Neural cell (in vitro differentiated cells): ENCODE measurements at regions not wholly inside any gene's neighbourhood (a gene's known extent, or its start where the extent isn't known, plus 50 kb on each side); places are given as distances from the start of the nearest gene placed in this dataset.

Experiments used
- CTCF ChIP-seq: fragments of 450-650 bp; IDR thresholded peaks from 2 replicates; pipeline ENCODE4 v1.5.1; 2014; ENCODE audit warnings: antibody characterized with exemption, mild to moderate bottlenecking, moderate library complexity; ENCODE audit not compliant: poor library complexity, severe bottlenecking
- EP300 ChIP-seq: fragments of 450-650 bp; conservative IDR thresholded peaks from 2 replicates; pipeline ENCODE4 v1.6.1; 2014; ENCODE audit warnings: antibody characterized with exemption, mild to moderate bottlenecking, moderate library complexity; ENCODE audit not compliant: poor library complexity, severe bottlenecking
- EZH2 ChIP-seq: fragments of 200-600, 300-800 bp; shearing (Covaris generic), sonication (generic); IDR thresholded peaks from 2 replicates; pipeline ENCODE4 v1.6.1; 2014; ENCODE audit warnings: antibody characterized with exemption, low read length, borderline replicate concordance, mild to moderate bottlenecking; ENCODE audit not compliant: insufficient read depth, poor library complexity, severe bottlenecking
- TAF1 ChIP-seq: IDR thresholded peaks from 2 replicates; pipeline ENCODE4 v1.6.1; 2012; ENCODE audit warnings: low read depth

- no peak for TF ChIP-seq EZH2
- no peak for TF ChIP-seq EP300
- no peak for TF ChIP-seq CTCF
- no peak for TF ChIP-seq TAF1
Observed at GRCh38 chr1:57719274-57719673, 295.4 kb upstream of the DAB1 start.
